22Rv1 (cell line): ENCODE measurements at regions not wholly inside any gene's neighbourhood (a gene's known extent, or its start where the extent isn't known, plus 50 kb on each side); places are given as distances from the start of the nearest gene placed in this dataset.
"Not testable (repeated sequence)": the region's sequence is repeated elsewhere in the genome, so short reads cannot be mapped to it uniquely, and the experiment has no call there.

Source experiments
- H3K27ac ChIP-seq: fragments of 450-650 bp; 2 replicates; pipeline ENCODE4 v1.5.1; 2017
- CTCF ChIP-seq: fragments of 450-650 bp; IDR thresholded peaks from 2 replicates; pipeline ENCODE4 v1.5.1; 2017; ENCODE audit warnings: mild to moderate bottlenecking
- ZFX ChIP-seq: fragments of 450-650 bp; IDR thresholded peaks from 2 replicates; pipeline ENCODE4 v1.6.1; 2017; ENCODE audit warnings: antibody characterized with exemption, borderline replicate concordance

- no peak for TF ChIP-seq CTCF
- TF ChIP-seq ZFX, result no peak
- H3K27ac ChIP-seq, result no peak overlapping the region
These were observed 160.3 kb downstream of the CEMIP2 start for GRCh38 chr9:71608021-71608420.

GRCh38 chr9:71607461-71607881 lies 160.8 kb downstream of the CEMIP2 start:
- TF ChIP-seq CTCF, result no peak
- TF ChIP-seq ZFX, result no peak
- H3K27ac ChIP-seq, result no peak overlapping the region

GRCh38 chr9:71604197-71605063 lies 163.9 kb downstream of the CEMIP2 start:
- no peak for TF ChIP-seq ZFX
- TF ChIP-seq CTCF, result peak; percentile 85
- H3K27ac ChIP-seq, result no peak overlapping the region

GRCh38 chr9:71602652-71603051 lies 165.7 kb downstream of the CEMIP2 start:
- H3K27ac ChIP-seq, result no peak overlapping the region
- TF ChIP-seq CTCF (no peak), ZFX (no peak)

- not testable (repeated sequence) for H3K27ac ChIP-seq
These were observed 172.6 kb downstream of the CEMIP2 start for GRCh38 chr9:71595762-71596161.

- TF ChIP-seq CTCF (no peak), ZFX (no peak)
- no peak overlapping the region for H3K27ac ChIP-seq
These were observed 173.8 kb downstream of the CEMIP2 start for GRCh38 chr9:71594541-71594940.

- TF ChIP-seq ZFX (no peak), CTCF (no peak)
- no peak overlapping the region for H3K27ac ChIP-seq
These were observed 175.9 kb downstream of the CEMIP2 start for GRCh38 chr9:71592400-71592799.

- no peak overlapping the region for H3K27ac ChIP-seq
- TF ChIP-seq CTCF (no peak), ZFX (no peak)
These were observed 178.0 kb downstream of the CEMIP2 start for GRCh38 chr9:71590362-71590761.
